Right atrium auricular region (tissue), 2 donors: ENCODE measurements at regions not wholly inside any gene's neighbourhood (a gene's known extent, or its start where the extent isn't known, plus 50 kb on each side); places are given as distances from the start of the nearest gene placed in this dataset.

Experiments
- DNase-seq: peaks from one replicate; pipeline ENCODE4 v3.0.0-alpha.2; 2019; ENCODE audit warnings: low spot score
- H3K27ac ChIP-seq, 2 donors: fragments of 200-600 bp; sonication (generic); 1 replicate in 1 of 2; 2 replicates in 1 of 2; pipeline ENCODE4 v1.5.1; 2016 to 2019
- H3K27me3 ChIP-seq, 2 donors: fragments of 200-600 bp; sonication (generic); one replicate each; pipeline versions ENCODE4 v1.5.1 to v1.6.0; 2017 to 2019
- H3K36me3 ChIP-seq: fragments of 200-600 bp; sonication (generic); one replicate; pipeline ENCODE4 v1.5.1; 2016
- H3K4me1 ChIP-seq, 2 donors: fragments of 200-600 bp; sonication (generic); one replicate each; pipeline versions ENCODE4 v1.5.1 to v1.6.0; 2017 to 2019
- H3K4me3 ChIP-seq, 2 donors: fragments of 200-600 bp; sonication (generic); 1 replicate in 1 of 2; 2 replicates in 1 of 2; pipeline ENCODE4 v1.5.1; 2017 to 2019; ENCODE audit warnings: mild to moderate bottlenecking in 1 of 2, moderate library complexity in 1 of 2
- H3K9me3 ChIP-seq, 2 donors: fragments of 200-600 bp; sonication (generic); one replicate each; pipeline ENCODE4 v1.5.1; 2019
- CTCF ChIP-seq, 2 donors: fragments of 200-600 bp; sonication (generic); IDR thresholded peaks; one replicate each; pipeline ENCODE4 v1.5.1; 2019; ENCODE audit warnings: antibody characterized with exemption in 2 of 2

GRCh38 chr1:170819781-170820180, 115.6 kb upstream of the MROH9 start:
- H3K4me3 ChIP-seq, result no peak overlapping the region
- TF ChIP-seq CTCF (IDR thresholded peaks at IDR 0.05), result no peak
- no peak for DNase-seq

GRCh38 chr1:170823120-170823519, 112.2 kb upstream of the MROH9 start:
- TF ChIP-seq CTCF (IDR thresholded peaks at IDR 0.05), result no peak
- Histone ChIP-seq H3K4me1 (no peaks in the 10 kb centered on the region), H3K4me3 (no peak overlapping the region), H3K27me3 (no peaks in the 10 kb centered on the region), H3K9me3 (no peaks in the 10 kb centered on the region), H3K36me3 (no peaks in the 10 kb centered on the region), H3K27ac (no peak overlapping the region)
- DNase-seq, result no peak

More at GRCh38 chr1:170819781-170820180, 115.6 kb upstream of the MROH9 start:
- H3K36me3 ChIP-seq, result no peaks in the 10 kb centered on the region
- no peaks in the 10 kb centered on the region for H3K4me1 ChIP-seq
- H3K9me3 ChIP-seq, result no peaks in the 10 kb centered on the region
- H3K27ac ChIP-seq, result no peak overlapping the region
- H3K27me3 ChIP-seq, result no peaks in the 10 kb centered on the region

GRCh38 chr1:170831276-170831675, 104.1 kb upstream of the MROH9 start:
- H3K36me3 ChIP-seq, result no peaks in the 10 kb centered on the region
- H3K4me1 ChIP-seq, result no peaks in the 10 kb centered on the region
- no peak for DNase-seq
- no peak overlapping the region for H3K4me3 ChIP-seq
- no peaks in the 10 kb centered on the region for H3K27me3 ChIP-seq
- no peak for TF ChIP-seq CTCF (IDR thresholded peaks at IDR 0.05)
- no peak overlapping the region for H3K27ac ChIP-seq
- no peaks in the 10 kb centered on the region for H3K9me3 ChIP-seq

GRCh38 chr1:170836141-170836540, 99.2 kb upstream of the MROH9 start:
- H3K27me3 ChIP-seq, result no peaks in the 10 kb centered on the region
- TF ChIP-seq CTCF (IDR thresholded peaks at IDR 0.05), result no peak
- H3K9me3 ChIP-seq, result no peaks in the 10 kb centered on the region
- no peak overlapping the region for H3K4me3 ChIP-seq
- no peak for DNase-seq
- H3K36me3 ChIP-seq, result no peaks in the 10 kb centered on the region
- H3K4me1 ChIP-seq, result no peaks in the 10 kb centered on the region
- H3K27ac ChIP-seq, result no peak overlapping the region

GRCh38 chr1:170840371-170840770, 95.0 kb upstream of the MROH9 start:
- no peak overlapping the region for H3K4me3 ChIP-seq
- no peaks in the 10 kb centered on the region for H3K9me3 ChIP-seq
- no peaks in the 10 kb centered on the region for H3K4me1 ChIP-seq
- no peaks in the 10 kb centered on the region for H3K27me3 ChIP-seq
- DNase-seq, result no peak
- H3K36me3 ChIP-seq, result no peaks in the 10 kb centered on the region
- no peak for TF ChIP-seq CTCF (IDR thresholded peaks at IDR 0.05)
- H3K27ac ChIP-seq, result no peak overlapping the region

- TF ChIP-seq CTCF (IDR thresholded peaks at IDR 0.05), result no peak
- no peak for DNase-seq
- Histone ChIP-seq H3K9me3 (no peaks in the 10 kb centered on the region), H3K36me3 (no peaks in the 10 kb centered on the region), H3K27ac (no peak overlapping the region), H3K4me1 (no peaks in the 10 kb centered on the region), H3K27me3 (no peaks in the 10 kb centered on the region), H3K4me3 (no peak overlapping the region)
Measured at GRCh38 chr1:170853302-170853701, 82.0 kb upstream of the MROH9 start.
